ENCODE measurements at regions not wholly inside any gene's neighbourhood (a gene's known extent, or its start where the extent isn't known, plus 50 kb on each side); places are given as distances from the start of the nearest gene placed in this dataset.

GRCh38 chr17:13288248-13288647 lies 270.4 kb upstream of the ELAC2 start:
- Histone ChIP-seq H3K9ac (ENCODE audit: low read length) (no peak overlapping the region), H3K27ac (ENCODE audit: low read depth, low read length) (no peak overlapping the region), H3K9me3 (ENCODE audit: insufficient read depth, low read length) (no peaks in the 10 kb centered on the region), H2AFZ (ENCODE audit: low read depth, low read length, severe bottlenecking) (no peak overlapping the region), H3K27me3 (ENCODE audit: low read length) (no peaks in the 10 kb centered on the region), H3K79me2 (ENCODE audit: insufficient read depth, low read length) (no peaks in the 10 kb centered on the region), H4K20me1 (ENCODE audit: low read depth, low read length) (no peaks in the 10 kb centered on the region), H3F3A (ENCODE audit: insufficient read depth) (no peaks in the 10 kb centered on the region), H3K9me2 (replicated peaks; ENCODE audit: insufficient read depth, low read length) (no peaks in the 10 kb centered on the region), H3K4me2 (ENCODE audit: low read depth, low read length, poor library complexity, severe bottlenecking) (no peak overlapping the region), H3K4me3 (ENCODE audit: insufficient read depth, low read length, poor library complexity, severe bottlenecking) (no peak overlapping the region), H3K36me3 (ENCODE audit: low read length) (no peaks in the 10 kb centered on the region)
- TF ChIP-seq EZH2phosphoT487 (conservative IDR thresholded peaks at IDR 0.05; ENCODE audit: low read length) (no peak), CTCF (IDR thresholded peaks at IDR 0.05; ENCODE audit: insufficient read depth, low read length, poor library complexity, severe bottlenecking) (no peak)

GRCh38 chr17:13287226-13287625 lies 269.4 kb upstream of the ELAC2 start:
- no peaks in the 10 kb centered on the region for H3K9me2 ChIP-seq (replicated peaks; ENCODE audit: insufficient read depth, low read length)
- H3K9ac ChIP-seq (ENCODE audit: low read length) = no peak overlapping the region
- TF ChIP-seq EZH2phosphoT487 (conservative IDR thresholded peaks at IDR 0.05; ENCODE audit: low read length) (no peak), CTCF (IDR thresholded peaks at IDR 0.05; ENCODE audit: insufficient read depth, low read length, poor library complexity, severe bottlenecking) (no peak)
- H3K4me2 ChIP-seq (ENCODE audit: low read depth, low read length, poor library complexity, severe bottlenecking) = no peak overlapping the region
- H3K27me3 ChIP-seq (ENCODE audit: low read length) = no peaks in the 10 kb centered on the region
- no peaks in the 10 kb centered on the region for H3F3A ChIP-seq (ENCODE audit: insufficient read depth)
- H3K9me3 ChIP-seq (ENCODE audit: insufficient read depth, low read length) = no peaks in the 10 kb centered on the region
- H3K27ac ChIP-seq (ENCODE audit: low read depth, low read length) = no peak overlapping the region
- no peaks in the 10 kb centered on the region for H3K79me2 ChIP-seq (ENCODE audit: insufficient read depth, low read length)
- no peak overlapping the region for H2AFZ ChIP-seq (ENCODE audit: low read depth, low read length, severe bottlenecking)
- H3K36me3 ChIP-seq (ENCODE audit: low read length) = no peaks in the 10 kb centered on the region
- H3K4me3 ChIP-seq (ENCODE audit: insufficient read depth, low read length, poor library complexity, severe bottlenecking) = no peak overlapping the region
- no peaks in the 10 kb centered on the region for H4K20me1 ChIP-seq (ENCODE audit: low read depth, low read length)

- Histone ChIP-seq H3K9ac (ENCODE audit: low read length) (no peak overlapping the region), H3K36me3 (ENCODE audit: low read length) (no peaks in the 10 kb centered on the region), H3K9me3 (ENCODE audit: insufficient read depth, low read length) (no peaks in the 10 kb centered on the region), H4K20me1 (ENCODE audit: low read depth, low read length) (no peaks in the 10 kb centered on the region), H3K27me3 (ENCODE audit: low read length) (no peaks in the 10 kb centered on the region), H3K27ac (ENCODE audit: low read depth, low read length) (no peak overlapping the region), H3K9me2 (replicated peaks; ENCODE audit: insufficient read depth, low read length) (no peaks in the 10 kb centered on the region), H3K79me2 (ENCODE audit: insufficient read depth, low read length) (no peaks in the 10 kb centered on the region), H3K4me3 (ENCODE audit: insufficient read depth, low read length, poor library complexity, severe bottlenecking) (no peak overlapping the region), H3F3A (ENCODE audit: insufficient read depth) (no peaks in the 10 kb centered on the region), H3K4me2 (ENCODE audit: low read depth, low read length, poor library complexity, severe bottlenecking) (no peak overlapping the region), H2AFZ (ENCODE audit: low read depth, low read length, severe bottlenecking) (no peak overlapping the region)
- no peak for TF ChIP-seq EZH2phosphoT487 (conservative IDR thresholded peaks at IDR 0.05; ENCODE audit: low read length)
- no peak for TF ChIP-seq CTCF (IDR thresholded peaks at IDR 0.05; ENCODE audit: insufficient read depth, low read length, poor library complexity, severe bottlenecking)
Measured at GRCh38 chr17:13283606-13284005, 265.8 kb upstream of the ELAC2 start.

GRCh38 chr17:13281626-13282025 lies 263.8 kb upstream of the ELAC2 start:
- no peaks in the 10 kb centered on the region for H3K27me3 ChIP-seq (ENCODE audit: low read length)
- no peaks in the 10 kb centered on the region for H3F3A ChIP-seq (ENCODE audit: insufficient read depth)
- H3K4me3 ChIP-seq (ENCODE audit: insufficient read depth, low read length, poor library complexity, severe bottlenecking) = no peak overlapping the region
- no peak overlapping the region for H3K27ac ChIP-seq (ENCODE audit: low read depth, low read length)
- no peaks in the 10 kb centered on the region for H4K20me1 ChIP-seq (ENCODE audit: low read depth, low read length)
- no peak overlapping the region for H2AFZ ChIP-seq (ENCODE audit: low read depth, low read length, severe bottlenecking)
- no peaks in the 10 kb centered on the region for H3K79me2 ChIP-seq (ENCODE audit: insufficient read depth, low read length)
- no peak for TF ChIP-seq EZH2phosphoT487 (conservative IDR thresholded peaks at IDR 0.05; ENCODE audit: low read length)
- no peak for TF ChIP-seq CTCF (IDR thresholded peaks at IDR 0.05; ENCODE audit: insufficient read depth, low read length, poor library complexity, severe bottlenecking)
- no peak overlapping the region for H3K4me2 ChIP-seq (ENCODE audit: low read depth, low read length, poor library complexity, severe bottlenecking)
- no peaks in the 10 kb centered on the region for H3K9me3 ChIP-seq (ENCODE audit: insufficient read depth, low read length)
- H3K9me2 ChIP-seq (replicated peaks; ENCODE audit: insufficient read depth, low read length) = no peaks in the 10 kb centered on the region
- no peaks in the 10 kb centered on the region for H3K36me3 ChIP-seq (ENCODE audit: low read length)
- no peak overlapping the region for H3K9ac ChIP-seq (ENCODE audit: low read length)

All from SU-DHL-6 (cell line).